ENCODE measurements at regions not wholly inside any gene's neighbourhood (a gene's known extent, or its start where the extent isn't known, plus 50 kb on each side); places are given as distances from the start of the nearest gene placed in this dataset.

GRCh38 chr5:103943230-103943629 is 380.6 kb upstream of the NUDT12 start:
- DNase-seq = no peak

- DNase-seq = no peak
Measured at GRCh38 chr5:103942587-103943186, 380.1 kb upstream of the NUDT12 start.

- DNase-seq = no peak
Measured at GRCh38 chr5:103941596-103941995, 379.0 kb upstream of the NUDT12 start.

GRCh38 chr5:103938146-103938695 is 375.6 kb upstream of the NUDT12 start:
- no peak for DNase-seq

- DNase-seq = no peak
Measured at GRCh38 chr5:103929338-103930013, 366.9 kb upstream of the NUDT12 start.

- DNase-seq = no peak
Measured at GRCh38 chr5:103927739-103928138, 365.1 kb upstream of the NUDT12 start.

GRCh38 chr5:103923616-103924168 is 361.1 kb upstream of the NUDT12 start:
- DNase-seq = no peak

- peak; percentile 6 for DNase-seq
Measured at GRCh38 chr5:103919506-103919905, 356.9 kb upstream of the NUDT12 start.

GRCh38 chr5:103918668-103919367 is 356.2 kb upstream of the NUDT12 start:
- DNase-seq = peak; percentile 13

GRCh38 chr5:103915081-103915480 is 352.5 kb upstream of the NUDT12 start:
- no peak for DNase-seq

GRCh38 chr5:103910786-103911185 is 348.2 kb upstream of the NUDT12 start:
- DNase-seq = no peak

GRCh38 chr5:103910011-103910410 is 347.4 kb upstream of the NUDT12 start:
- DNase-seq = no peak

- no peak for DNase-seq
Measured at GRCh38 chr5:103909391-103909790, 346.8 kb upstream of the NUDT12 start.

GRCh38 chr5:103908336-103909080 is 345.9 kb upstream of the NUDT12 start:
- peak; percentile 13 for DNase-seq

GRCh38 chr5:103907001-103907400 is 344.4 kb upstream of the NUDT12 start:
- DNase-seq = no peak

- no peak for DNase-seq
Measured at GRCh38 chr5:103904651-103905050, 342.1 kb upstream of the NUDT12 start.

- DNase-seq = no peak
Measured at GRCh38 chr5:103902893-103903292, 340.3 kb upstream of the NUDT12 start.

GRCh38 chr5:103901885-103902284 is 339.3 kb upstream of the NUDT12 start:
- DNase-seq = no peak

GRCh38 chr5:103896593-103896992 is 334.0 kb upstream of the NUDT12 start:
- no peak for DNase-seq

GRCh38 chr5:103895738-103896137 is 333.1 kb upstream of the NUDT12 start:
- no peak for DNase-seq

- no peak for DNase-seq
Measured at GRCh38 chr5:103894882-103895281, 332.3 kb upstream of the NUDT12 start.

GRCh38 chr5:103891151-103891550 is 328.6 kb upstream of the NUDT12 start:
- no peak for DNase-seq

Measured in right kidney (tissue), 1 donor.